OCI-LY7 (cell line): ENCODE measurements at regions not wholly inside any gene's neighbourhood (a gene's known extent, or its start where the extent isn't known, plus 50 kb on each side); places are given as distances from the start of the nearest gene placed in this dataset.

Source experiments
- BruUV-seq: library from RNA; stranded (reverse); fragments of 400-500 nt; replicated peaks from 2 replicates; lab custom pipeline; 2021; lab: Mats Ljungman, UMichigan
- CTCF ChIA-PET: fragments of 300-600 bp; sonication (Branson Sonifier 250); formaldehyde crosslinking; loops from one replicate; lab custom pipeline; 2022; ENCODE audit warnings: antibody characterized with exemption; ENCODE audit not compliant: unreplicated experiment; lab: Charles Lee
- POLR2A ChIA-PET: fragments of 300-600 bp; sonication (Branson Sonifier 250); formaldehyde crosslinking; loops from one replicate; lab custom pipeline; 2022; ENCODE audit warnings: antibody characterized with exemption; lab: Charles Lee
- DNase-seq: peaks from one replicate; pipeline ENCODE4 v3.0.0-alpha.2; 2015; ENCODE audit warnings: low spot score
- H2AFZ ChIP-seq: fragments of 200-600 bp; sonication (generic), shearing (Covaris generic); 2 replicates; pipeline ENCODE4 v1.6.1; 2014; ENCODE audit warnings: mild to moderate bottlenecking, antibody characterized with exemption, low read length, moderate library complexity
- H3K27ac ChIP-seq: fragments of 200-600 bp; sonication (generic); 2 replicates; pipeline ENCODE4 v1.5.1; 2014; ENCODE audit warnings: mixed run types, low read depth, mild to moderate bottlenecking, moderate library complexity, low read length, inconsistent platforms; ENCODE audit not compliant: poor library complexity, severe bottlenecking
- H3K36me3 ChIP-seq: fragments of 200-600 bp; sonication (generic); 2 replicates; pipeline ENCODE4 v1.6.1; 2014; ENCODE audit warnings: mild to moderate bottlenecking, antibody characterized with exemption, low read length, moderate library complexity, mixed read lengths; ENCODE audit not compliant: insufficient read depth
- H3K4me1 ChIP-seq: fragments of 200-600 bp; sonication (generic); 2 replicates; pipeline ENCODE4 v1.5.1; 2014; ENCODE audit warnings: mild to moderate bottlenecking, low read length; ENCODE audit not compliant: insufficient read depth, poor library complexity, severe bottlenecking
- H3K4me2 ChIP-seq: fragments of 200-600 bp; sonication (generic); 2 replicates; pipeline ENCODE4 v1.6.1; 2014; ENCODE audit warnings: mild to moderate bottlenecking, low read length
- H3K4me3 ChIP-seq: fragments of 200-600 bp; sonication (generic); 2 replicates; pipeline ENCODE4 v1.5.1; 2014; ENCODE audit warnings: mild to moderate bottlenecking, low read depth, low read length; ENCODE audit not compliant: poor library complexity, severe bottlenecking
- H3K79me2 ChIP-seq: fragments of 200-600 bp; sonication (generic); 2 replicates; pipeline ENCODE4 v1.6.1; 2016; ENCODE audit warnings: low read depth, mild to moderate bottlenecking, low read length, moderate library complexity, mixed read lengths; ENCODE audit not compliant: insufficient read depth
- H3K9me2 ChIP-seq: fragments of 200-600 bp; sonication (generic); 2 replicates; pipeline ENCODE4 v1.6.1; 2016; ENCODE audit warnings: mild to moderate bottlenecking, low read length, mixed read lengths; ENCODE audit not compliant: insufficient read depth
- H3K9me3 ChIP-seq: fragments of 200-600 bp; sonication (generic); 2 replicates; pipeline ENCODE4 v1.6.1; 2014; ENCODE audit warnings: mild to moderate bottlenecking, mixed run types, low read length, mixed read lengths
- H4K20me1 ChIP-seq: fragments of 200-600 bp; sonication (generic); 2 replicates; pipeline ENCODE4 v1.6.1; 2014; ENCODE audit warnings: mild to moderate bottlenecking, antibody characterized with exemption, low read length, moderate library complexity, mixed read lengths; ENCODE audit not compliant: insufficient read depth
- EZH2phosphoT487 ChIP-seq: fragments of 200-600 bp; sonication (generic); IDR thresholded peaks from 2 replicates; pipeline ENCODE4 v1.6.1; 2018; ENCODE audit warnings: low read depth, borderline replicate concordance, mild to moderate bottlenecking, mixed run types, antibody characterized with exemption, low read length, moderate library complexity, mixed read lengths
- intact Hi-C: fragments of 100-400 bp; cut with micrococcal nuclease; formaldehyde crosslinking; loops from one replicate; pipeline ENCODE4 v1.10.0; 2022; ENCODE audit not compliant: unreplicated experiment
- TF ChIP-seq, protein P1 (sequence below): fragments of 200-600 bp; sonication (generic); conservative IDR thresholded peaks from 2 replicates; pipeline ENCODE4 v1.5.1; 2014; ENCODE audit warnings: mild to moderate bottlenecking, antibody characterized with exemption, low read length, moderate library complexity, mixed read lengths

DNA sequence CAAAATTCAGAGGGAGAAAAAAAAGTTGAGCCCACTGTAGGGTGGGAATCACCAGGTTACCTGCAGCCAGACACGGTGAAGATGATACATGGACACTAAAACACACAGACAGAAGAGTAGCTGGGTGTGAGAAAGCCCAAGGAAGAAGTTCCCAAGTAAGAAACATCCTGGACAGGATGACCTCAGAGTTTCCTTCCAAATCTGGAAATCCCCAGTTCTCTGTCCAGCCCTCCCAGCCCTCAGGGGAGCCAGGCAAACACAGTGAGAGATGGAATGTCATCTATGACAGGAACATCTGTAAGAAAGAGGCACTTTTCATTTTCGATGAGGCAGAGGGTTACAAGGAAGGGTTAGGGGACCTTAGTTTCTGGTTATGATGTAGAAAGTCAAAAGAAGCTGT is 125.1 kb upstream of the LYZL1 start:
- Histone ChIP-seq H3K9me3 (no peaks in the 10 kb centered on the region), H3K36me3 (no peaks in the 10 kb centered on the region), H4K20me1 (no peaks in the 10 kb centered on the region), H3K9me2 (no peaks in the 10 kb centered on the region), H3K27ac (no peak overlapping the region), H2AFZ (no peak overlapping the region), H3K4me3 (no peak overlapping the region), H3K79me2 (no peaks in the 10 kb centered on the region), H3K4me2 (no peak overlapping the region), H3K4me1 (no peaks in the 10 kb centered on the region)
- intact Hi-C loops, result no loop called here
- no TSS peak for BruUV-seq
- DNase-seq, result no peak
- ChIA-PET CTCF (no interaction called here), POLR2A (no interaction called here)
- TF ChIP-seq, protein P1, sequence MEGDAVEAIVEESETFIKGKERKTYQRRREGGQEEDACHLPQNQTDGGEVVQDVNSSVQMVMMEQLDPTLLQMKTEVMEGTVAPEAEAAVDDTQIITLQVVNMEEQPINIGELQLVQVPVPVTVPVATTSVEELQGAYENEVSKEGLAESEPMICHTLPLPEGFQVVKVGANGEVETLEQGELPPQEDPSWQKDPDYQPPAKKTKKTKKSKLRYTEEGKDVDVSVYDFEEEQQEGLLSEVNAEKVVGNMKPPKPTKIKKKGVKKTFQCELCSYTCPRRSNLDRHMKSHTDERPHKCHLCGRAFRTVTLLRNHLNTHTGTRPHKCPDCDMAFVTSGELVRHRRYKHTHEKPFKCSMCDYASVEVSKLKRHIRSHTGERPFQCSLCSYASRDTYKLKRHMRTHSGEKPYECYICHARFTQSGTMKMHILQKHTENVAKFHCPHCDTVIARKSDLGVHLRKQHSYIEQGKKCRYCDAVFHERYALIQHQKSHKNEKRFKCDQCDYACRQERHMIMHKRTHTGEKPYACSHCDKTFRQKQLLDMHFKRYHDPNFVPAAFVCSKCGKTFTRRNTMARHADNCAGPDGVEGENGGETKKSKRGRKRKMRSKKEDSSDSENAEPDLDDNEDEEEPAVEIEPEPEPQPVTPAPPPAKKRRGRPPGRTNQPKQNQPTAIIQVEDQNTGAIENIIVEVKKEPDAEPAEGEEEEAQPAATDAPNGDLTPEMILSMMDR, result no peak
- TF ChIP-seq EZH2phosphoT487, result no peak

DNA sequence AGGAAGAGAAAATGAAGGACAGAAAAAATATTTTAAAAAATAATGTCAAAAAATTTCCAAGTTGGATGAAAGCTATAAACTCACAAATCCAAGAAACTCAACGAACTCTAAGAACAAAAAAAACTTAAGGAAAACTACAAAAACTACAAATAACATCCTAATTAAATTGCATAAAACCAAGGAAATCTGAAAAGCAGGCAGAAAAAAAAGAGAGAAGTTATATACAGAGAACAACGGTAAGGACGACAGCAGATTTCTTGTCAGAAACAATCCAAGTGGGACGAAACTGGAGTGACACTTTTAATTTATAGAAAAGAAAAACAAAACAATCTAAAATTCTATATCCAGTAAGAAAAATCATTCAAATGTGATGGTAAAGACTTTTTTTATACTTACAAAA is 122.2 kb upstream of the LYZL1 start:
- TF ChIP-seq, protein P1, result no peak
- no peak for TF ChIP-seq EZH2phosphoT487

DNA sequence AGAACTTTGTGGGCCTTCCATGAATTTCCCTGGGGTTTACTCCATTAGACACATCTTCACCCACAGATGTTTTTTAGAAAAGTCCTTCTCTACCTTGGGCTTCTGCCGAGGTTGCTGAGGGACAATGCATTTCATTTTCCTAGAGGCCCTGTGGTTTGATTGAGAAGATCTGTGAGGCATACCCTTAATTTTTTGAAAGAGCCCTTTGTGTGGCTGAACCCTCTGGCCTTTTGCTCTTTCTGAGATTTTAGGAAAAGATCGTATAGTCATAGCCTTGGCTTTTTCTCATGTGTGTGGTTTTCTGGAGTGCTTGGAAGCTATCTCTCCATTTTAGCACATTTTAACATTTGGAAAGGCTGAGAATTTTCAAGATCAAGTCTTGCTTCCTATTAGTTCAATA is 119.8 kb upstream of the LYZL1 start:
- intact Hi-C loops, result no loop called here
- TF ChIP-seq, protein P1, result no peak
- TF ChIP-seq EZH2phosphoT487, result no peak
- H3K27ac ChIP-seq, result no peak overlapping the region
- no peaks in the 10 kb centered on the region for H3K9me2 ChIP-seq
- no peaks in the 10 kb centered on the region for H3K36me3 ChIP-seq
- H3K79me2 ChIP-seq, result no peaks in the 10 kb centered on the region
- H3K4me1 ChIP-seq, result no peaks in the 10 kb centered on the region
- DNase-seq, result no peak
- H4K20me1 ChIP-seq, result no peaks in the 10 kb centered on the region
- no TSS peak for BruUV-seq
- ChIA-PET POLR2A (interaction anchor here (0.7 to 0.8 kb wide), 2 partner anchors 16 to 148 kb away, joined by 3 read pairs; no protein-coding TSS in a partner anchor), CTCF (no interaction called here)
- no peak overlapping the region for H3K4me2 ChIP-seq
- no peak overlapping the region for H2AFZ ChIP-seq
- no peak overlapping the region for H3K4me3 ChIP-seq
- H3K9me3 ChIP-seq, result no peaks in the 10 kb centered on the region

More for the DNA sequence above, 122.2 kb upstream of the LYZL1 start:
- ChIA-PET CTCF (no interaction called here), POLR2A (no interaction called here)
- intact Hi-C loops, result no loop called here
- H3K36me3 ChIP-seq, result no peaks in the 10 kb centered on the region
- H3K9me2 ChIP-seq, result no peaks in the 10 kb centered on the region
- no peak overlapping the region for H3K4me2 ChIP-seq
- no peaks in the 10 kb centered on the region for H3K79me2 ChIP-seq
- H3K27ac ChIP-seq, result no peak overlapping the region
- H2AFZ ChIP-seq, result no peak overlapping the region
- H4K20me1 ChIP-seq, result no peaks in the 10 kb centered on the region
- H3K4me3 ChIP-seq, result no peak overlapping the region
- no TSS peak for BruUV-seq
- no peak for DNase-seq
- no peaks in the 10 kb centered on the region for H3K9me3 ChIP-seq
- no peaks in the 10 kb centered on the region for H3K4me1 ChIP-seq
